Smooth muscle cell (in vitro differentiated cells): ENCODE measurements at regions not wholly inside any gene's neighbourhood (a gene's known extent, or its start where the extent isn't known, plus 50 kb on each side); places are given as distances from the start of the nearest gene placed in this dataset.

ENCODE experiments used
- DNase-seq: peaks from one replicate; lab custom pipeline; 2025; ENCODE audit not compliant: unreplicated experiment; lab: John Stamatoyannopoulos, UW
- H2AFZ ChIP-seq: fragments of 200-600 bp; sonication (generic); 2 replicates; pipeline ENCODE4 v1.6.0; 2016; ENCODE audit warnings: antibody characterized with exemption, low read depth, mild to moderate bottlenecking
- H3F3A ChIP-seq: fragments of 200-600 bp; sonication (generic); 2 replicates; pipeline ENCODE4 v1.6.0; 2017; ENCODE audit warnings: antibody characterized with exemption, low read depth
- H3K27ac ChIP-seq: fragments of 200-600 bp; sonication (generic); 2 replicates; pipeline ENCODE4 v1.5.1; 2016; ENCODE audit warnings: low read depth, mild to moderate bottlenecking
- H3K27me3 ChIP-seq: fragments of 200-600 bp; sonication (generic); 2 replicates; pipeline ENCODE4 v1.6.1; 2016; ENCODE audit warnings: low read depth, mild to moderate bottlenecking
- H3K36me3 ChIP-seq: fragments of 200-600 bp; sonication (generic); 2 replicates; pipeline ENCODE4 v1.5.1; 2016; ENCODE audit warnings: low read depth
- H3K4me1 ChIP-seq: fragments of 200-600 bp; sonication (generic); 2 replicates; pipeline ENCODE4 v1.5.1; 2016; ENCODE audit warnings: low read depth
- H3K4me2 ChIP-seq: fragments of 200-600 bp; sonication (generic); 2 replicates; pipeline ENCODE4 v1.6.0; 2016; ENCODE audit warnings: mild to moderate bottlenecking
- H3K4me3 ChIP-seq: fragments of 200-600 bp; sonication (generic); 2 replicates; pipeline ENCODE4 v1.5.1; 2016; ENCODE audit warnings: mild to moderate bottlenecking
- H3K79me2 ChIP-seq: fragments of 200-600 bp; sonication (generic); 2 replicates; pipeline ENCODE4 v1.6.0; 2016; ENCODE audit warnings: low read depth, mild to moderate bottlenecking
- H3K9ac ChIP-seq: fragments of 200-600 bp; sonication (generic); 2 replicates; pipeline ENCODE4 v1.6.0; 2016; ENCODE audit warnings: low read depth
- H3K9me3 ChIP-seq: fragments of 200-600 bp; sonication (generic); replicated peaks from 2 replicates; pipeline ENCODE4 v1.5.1; 2016; ENCODE audit warnings: low read depth
- H4K20me1 ChIP-seq: fragments of 200-600 bp; sonication (generic); 2 replicates; pipeline ENCODE4 v1.6.0; 2016; ENCODE audit warnings: low read depth
- WGBS: methylation state at CpG from one replicate; pipeline ENCODE4 v1.1.7; 2016; ENCODE audit warnings: low lambda C conversion rate; 5-methylcytosine and 5-hydroxymethylcytosine counted together
- TF ChIP-seq, protein P1 (sequence below): fragments of 200-600 bp; sonication (generic); IDR thresholded peaks from 2 replicates; pipeline ENCODE4 v1.5.1; 2017; ENCODE audit warnings: borderline replicate concordance, mild to moderate bottlenecking, antibody characterized with exemption; ENCODE audit not compliant: insufficient read depth, poor library complexity, severe bottlenecking

DNA sequence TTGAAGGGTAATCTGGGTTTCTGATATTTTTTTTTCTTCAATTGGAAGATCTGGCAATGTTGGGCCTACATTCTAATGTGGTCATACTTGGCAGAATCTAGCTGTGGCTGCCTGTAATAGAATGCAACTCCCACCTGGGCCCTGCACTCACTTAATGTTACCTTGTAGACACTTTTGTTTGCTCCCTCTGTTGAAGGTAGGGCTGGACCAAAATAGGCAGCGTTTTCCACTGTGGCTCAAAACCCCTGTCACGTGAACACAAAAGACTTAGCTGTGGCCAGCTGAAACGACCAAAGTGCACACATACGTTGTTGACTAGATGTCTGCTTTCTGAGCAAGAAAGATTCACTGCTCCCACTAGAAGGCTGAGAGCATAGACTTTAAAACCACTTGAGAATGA lies 117.6 kb upstream of the HMHB1 start:
- TF ChIP-seq, protein P1, sequence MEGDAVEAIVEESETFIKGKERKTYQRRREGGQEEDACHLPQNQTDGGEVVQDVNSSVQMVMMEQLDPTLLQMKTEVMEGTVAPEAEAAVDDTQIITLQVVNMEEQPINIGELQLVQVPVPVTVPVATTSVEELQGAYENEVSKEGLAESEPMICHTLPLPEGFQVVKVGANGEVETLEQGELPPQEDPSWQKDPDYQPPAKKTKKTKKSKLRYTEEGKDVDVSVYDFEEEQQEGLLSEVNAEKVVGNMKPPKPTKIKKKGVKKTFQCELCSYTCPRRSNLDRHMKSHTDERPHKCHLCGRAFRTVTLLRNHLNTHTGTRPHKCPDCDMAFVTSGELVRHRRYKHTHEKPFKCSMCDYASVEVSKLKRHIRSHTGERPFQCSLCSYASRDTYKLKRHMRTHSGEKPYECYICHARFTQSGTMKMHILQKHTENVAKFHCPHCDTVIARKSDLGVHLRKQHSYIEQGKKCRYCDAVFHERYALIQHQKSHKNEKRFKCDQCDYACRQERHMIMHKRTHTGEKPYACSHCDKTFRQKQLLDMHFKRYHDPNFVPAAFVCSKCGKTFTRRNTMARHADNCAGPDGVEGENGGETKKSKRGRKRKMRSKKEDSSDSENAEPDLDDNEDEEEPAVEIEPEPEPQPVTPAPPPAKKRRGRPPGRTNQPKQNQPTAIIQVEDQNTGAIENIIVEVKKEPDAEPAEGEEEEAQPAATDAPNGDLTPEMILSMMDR, result no peak
- Histone ChIP-seq H3F3A (no peaks in the 10 kb centered on the region), H2AFZ (no peak overlapping the region), H3K4me2 (no peak overlapping the region), H3K9me3 (no peaks in the 10 kb centered on the region), H3K9ac (no peak overlapping the region), H3K27ac (no peak overlapping the region), H3K4me3 (no peak overlapping the region), H3K27me3 (no peaks in the 10 kb centered on the region), H3K79me2 (no peaks in the 10 kb centered on the region), H3K36me3 (no peaks in the 10 kb centered on the region), H3K4me1 (no peaks in the 10 kb centered on the region), H4K20me1 (no peaks in the 10 kb centered on the region)
- WGBS, result 96% methylated on average over 4 of the region's 4 CpGs
- no peak for DNase-seq

DNA sequence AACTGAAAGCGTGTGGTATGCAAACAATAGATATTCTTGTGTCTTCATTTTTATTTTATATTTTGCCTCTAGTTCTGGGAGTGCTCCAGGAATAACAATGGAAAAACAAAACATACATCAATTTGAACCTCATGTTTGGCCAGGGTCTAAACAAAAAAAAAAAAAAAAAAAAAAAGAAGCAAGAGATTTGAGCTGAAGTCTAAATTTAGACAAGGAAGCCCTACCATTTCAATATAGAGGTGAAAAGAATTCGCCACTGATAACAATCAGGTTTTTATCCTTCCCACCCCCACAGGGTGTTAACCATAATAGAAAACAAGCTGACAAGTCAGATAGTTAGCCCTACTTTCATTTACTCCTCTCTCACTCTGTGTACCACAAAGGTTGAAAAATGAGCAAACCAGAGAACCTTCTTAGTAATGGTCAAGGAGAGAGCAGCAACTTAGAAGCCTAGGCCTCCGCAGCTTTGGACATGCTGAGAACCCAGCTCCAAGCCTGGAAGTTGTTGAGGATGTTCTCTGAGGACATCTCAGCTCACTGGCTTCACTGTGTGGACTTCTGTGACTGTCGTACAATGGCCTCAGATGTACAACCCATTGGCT lies 118.2 kb upstream of the HMHB1 start:
- Histone ChIP-seq H3K27ac (no peak overlapping the region), H3K9me3 (no peaks in the 10 kb centered on the region), H3K79me2 (no peaks in the 10 kb centered on the region), H3K9ac (no peak overlapping the region), H2AFZ (no peak overlapping the region), H4K20me1 (no peaks in the 10 kb centered on the region), H3K4me1 (no peaks in the 10 kb centered on the region), H3K36me3 (no peaks in the 10 kb centered on the region), H3K4me2 (no peak overlapping the region), H3K4me3 (no peak overlapping the region), H3K27me3 (no peaks in the 10 kb centered on the region), H3F3A (no peaks in the 10 kb centered on the region)
- no peak for DNase-seq
- 97% methylated on average over 4 of the region's 4 CpGs for WGBS
- TF ChIP-seq, protein P1, result no peak

DNA sequence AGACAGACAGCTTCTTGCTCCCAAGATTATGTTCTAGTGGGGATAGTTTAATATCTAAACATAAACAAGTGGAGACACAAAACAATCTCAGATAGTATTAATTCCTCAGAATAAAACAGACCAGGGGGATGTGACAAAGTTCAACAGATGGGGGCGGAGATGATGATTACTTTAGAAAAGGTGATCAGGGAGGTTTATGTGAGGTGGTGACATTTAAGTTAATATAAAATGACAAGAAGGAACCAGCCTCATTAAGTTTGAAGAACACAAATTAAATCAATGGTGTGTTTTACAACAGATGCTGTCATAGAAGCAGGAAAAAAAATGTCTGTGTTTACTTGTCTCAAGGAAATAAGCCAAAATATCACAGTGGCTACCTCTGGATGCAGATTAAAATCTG lies 119.6 kb upstream of the HMHB1 start:
- no peaks in the 10 kb centered on the region for H4K20me1 ChIP-seq
- no peaks in the 10 kb centered on the region for H3K36me3 ChIP-seq
- WGBS, result 94% methylated on average over 1 of the region's 1 CpG
- no peak overlapping the region for H3K27ac ChIP-seq
- H3K27me3 ChIP-seq, result no peaks in the 10 kb centered on the region
- H2AFZ ChIP-seq, result peak overlapping the region; percentile 52
- DNase-seq, result no peak
- no peaks in the 10 kb centered on the region for H3K79me2 ChIP-seq
- no peak overlapping the region for H3K9ac ChIP-seq
- no peaks in the 10 kb centered on the region for H3K9me3 ChIP-seq
- H3K4me3 ChIP-seq, result no peak overlapping the region
- TF ChIP-seq, protein P1, result no peak
- H3K4me1 ChIP-seq, result no peaks in the 10 kb centered on the region
- no peaks in the 10 kb centered on the region for H3F3A ChIP-seq
- H3K4me2 ChIP-seq, result no peak overlapping the region

DNA sequence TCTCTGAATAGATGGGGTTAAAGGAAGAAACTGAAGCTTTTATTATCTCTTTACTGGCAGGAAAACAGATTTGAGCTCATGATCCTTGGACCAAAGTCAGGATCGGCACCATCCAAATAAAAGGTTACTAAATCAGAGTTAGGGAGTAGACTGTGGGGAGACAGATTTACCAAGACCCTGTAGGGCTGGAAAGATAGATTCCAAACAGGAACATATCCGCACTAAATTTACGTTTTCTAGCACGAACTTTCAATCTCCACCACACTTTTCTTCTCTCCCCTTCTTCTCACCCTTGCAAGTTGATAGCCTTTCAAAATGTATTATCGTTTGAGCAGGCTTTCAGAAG lies 120.0 kb upstream of the HMHB1 start:
- peak overlapping the region; percentile 14 for H3K4me2 ChIP-seq
- no peaks in the 10 kb centered on the region for H4K20me1 ChIP-seq
- no peaks in the 10 kb centered on the region for H3K27me3 ChIP-seq
- H3K27ac ChIP-seq, result no peak overlapping the region
- no peak for DNase-seq
- no peak overlapping the region for H3K9ac ChIP-seq
- H3K4me1 ChIP-seq, result no peaks in the 10 kb centered on the region
- no peaks in the 10 kb centered on the region for H3F3A ChIP-seq
- TF ChIP-seq, protein P1, result no peak
- 55% methylated on average over 5 of the region's 5 CpGs for WGBS
- no peaks in the 10 kb centered on the region for H3K79me2 ChIP-seq
- H3K4me3 ChIP-seq, result no peak overlapping the region
- H2AFZ ChIP-seq, result peak overlapping the region; percentile 52
- H3K9me3 ChIP-seq, result no peaks in the 10 kb centered on the region
- H3K36me3 ChIP-seq, result no peaks in the 10 kb centered on the region
